Hematopoietic multipotent progenitor cell treated with erythropoietin and hydrocortisone succinate and interleukin-3 and kit ligand, for 8 days (in vitro differentiated cells): ENCODE measurements at regions not wholly inside any gene's neighbourhood (a gene's known extent, or its start where the extent isn't known, plus 50 kb on each side); places are given as distances from the start of the nearest gene placed in this dataset.
A peak's percentile ranks its signal among the peaks of the same experiment; 100 is the strongest.
"Not testable (repeated sequence)": the region's sequence is repeated elsewhere in the genome, so short reads cannot be mapped to it uniquely, and the experiment has no call there.

Source experiments
- DNase-seq: peaks from one replicate; pipeline ENCODE4 v3.0.0-alpha.2; 2015

GRCh38 chr4:132556316-132556715 is 592.8 kb upstream of the PCDH10 start:
- no peak for DNase-seq

GRCh38 chr4:132557660-132558059 is 591.4 kb upstream of the PCDH10 start:
- no peak for DNase-seq

GRCh38 chr4:132564920-132565319 is 584.2 kb upstream of the PCDH10 start:
- no peak for DNase-seq

DNA sequence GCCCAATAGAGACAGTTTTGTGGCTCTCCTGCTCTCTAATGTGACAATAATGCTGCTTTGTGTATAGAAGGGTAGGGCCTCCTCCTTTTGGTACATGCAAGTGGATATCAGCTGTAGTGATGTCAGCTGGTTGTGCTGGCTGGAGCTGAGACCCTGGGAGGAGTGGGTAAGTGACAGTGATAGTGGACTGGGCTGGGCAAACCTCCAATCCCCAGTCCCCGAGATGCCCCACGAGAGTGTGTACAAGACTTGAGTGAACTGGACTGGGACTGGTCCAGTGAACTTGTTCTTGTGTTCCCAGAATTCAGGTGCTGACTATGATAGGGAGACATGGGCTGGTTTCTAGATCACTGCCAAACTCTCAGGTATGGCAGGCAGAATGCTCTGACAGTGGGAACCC is 583.6 kb upstream of the PCDH10 start:
- DNase-seq = no peak

GRCh38 chr4:132572210-132572609 is 576.9 kb upstream of the PCDH10 start:
- no peak for DNase-seq

DNA sequence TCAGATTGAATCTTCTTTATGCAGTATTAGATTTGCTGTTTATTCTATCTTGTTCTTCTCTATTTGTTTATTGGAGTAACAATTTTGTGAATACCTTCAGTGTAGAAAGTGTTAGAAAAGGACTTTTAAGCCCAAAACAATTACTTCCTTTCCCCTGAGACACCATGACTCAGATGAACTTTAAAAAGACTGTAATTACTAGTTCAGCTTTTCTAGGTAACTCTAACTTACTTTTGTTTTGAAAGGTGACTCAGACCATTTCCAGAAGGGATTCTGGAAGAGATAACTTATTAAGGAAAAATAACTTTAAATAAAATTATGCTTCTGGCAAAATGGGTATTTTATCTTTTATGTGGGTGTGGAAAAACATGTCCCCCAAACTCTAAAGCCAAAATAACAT is 561.5 kb upstream of the PCDH10 start:
- no peak for DNase-seq

DNA sequence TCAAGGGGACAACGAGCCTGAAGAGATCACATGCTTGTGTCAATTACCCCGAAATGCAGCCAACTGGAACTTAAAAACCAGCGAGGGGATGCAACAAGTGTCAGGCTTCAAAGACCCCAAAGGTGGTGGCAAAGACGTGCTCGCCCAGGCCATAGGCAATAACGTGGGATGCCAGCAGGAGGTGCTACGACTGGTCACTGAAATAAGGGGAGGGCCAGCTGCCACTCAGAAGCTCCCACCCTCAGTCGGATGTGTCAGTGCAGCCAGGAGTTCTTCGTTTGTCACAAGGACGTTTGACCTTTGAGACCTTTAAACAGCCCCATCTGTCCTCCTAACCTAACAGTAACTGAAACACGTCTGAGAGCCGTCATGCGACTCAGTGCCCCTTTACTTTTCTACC is 556.8 kb upstream of the PCDH10 start:
- DNase-seq = no peak

DNA sequence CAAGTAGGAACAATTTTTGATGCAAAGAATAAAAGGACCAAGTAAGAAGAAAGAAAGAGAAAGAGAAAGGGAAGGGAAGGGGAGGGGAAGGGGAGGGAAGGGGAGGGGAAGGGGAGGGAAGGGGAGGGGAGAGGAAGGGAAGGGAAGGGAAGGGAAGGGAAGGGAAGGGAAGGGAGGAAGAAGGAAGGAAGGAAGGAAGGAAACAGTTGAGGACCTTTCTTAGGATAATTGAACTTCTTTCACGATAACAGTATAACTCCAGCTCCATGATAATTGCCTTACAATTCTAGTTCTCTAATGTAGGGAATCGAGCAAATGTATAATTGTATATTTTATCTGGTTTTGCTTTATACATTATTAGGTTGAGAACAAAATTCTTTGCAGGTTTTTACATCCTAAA is 556.2 kb upstream of the PCDH10 start:
- DNase-seq = no peak

GRCh38 chr4:132593717-132594400 is 555.2 kb upstream of the PCDH10 start:
- no peak for DNase-seq

DNA sequence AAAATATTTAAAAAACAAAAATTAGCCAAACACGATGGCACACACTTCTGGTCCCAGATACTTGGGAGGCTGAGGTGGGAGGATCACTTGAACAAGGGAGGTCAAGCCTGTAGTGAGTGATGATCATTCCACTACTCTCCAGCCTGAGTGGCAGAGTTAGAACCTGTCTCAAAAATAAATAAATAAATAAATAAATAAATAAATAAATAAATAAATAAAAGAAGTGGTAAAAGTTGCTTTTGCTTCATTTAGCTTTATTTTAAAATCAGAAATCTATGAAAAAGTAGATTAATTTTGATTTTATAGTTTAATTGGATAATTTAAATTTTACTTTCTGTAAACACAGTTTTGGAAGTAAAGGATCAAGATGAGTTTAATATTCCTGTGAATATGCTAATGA is 552.9 kb upstream of the PCDH10 start:
- no peak for DNase-seq

DNA sequence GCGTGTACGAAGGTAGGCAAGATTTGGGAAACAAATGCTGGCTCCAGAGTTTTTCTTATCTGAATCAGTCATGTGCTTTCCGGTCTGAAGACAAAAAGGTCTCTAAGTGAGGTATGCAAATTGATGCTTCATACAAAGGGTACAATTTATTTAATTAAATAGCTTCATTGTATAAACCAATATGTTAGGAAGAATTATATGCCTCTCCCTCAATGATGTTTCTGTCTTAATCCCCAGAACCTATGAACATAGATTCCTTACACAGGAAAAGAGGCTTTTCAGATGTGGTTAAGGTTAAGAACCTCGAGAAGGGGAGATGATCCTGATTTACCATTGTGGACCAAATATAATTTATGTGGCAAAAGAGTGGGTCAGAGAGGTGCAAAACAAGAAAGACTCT is 543.5 kb upstream of the PCDH10 start:
- DNase-seq = no peak

GRCh38 chr4:132614682-132615081 is 534.4 kb upstream of the PCDH10 start:
- peak; percentile 1 for DNase-seq

- DNase-seq = no peak
These were observed 529.1 kb upstream of the PCDH10 start for GRCh38 chr4:132619968-132620367.

GRCh38 chr4:132642016-132642817 is 506.9 kb upstream of the PCDH10 start:
- DNase-seq = peak; percentile 37

DNA sequence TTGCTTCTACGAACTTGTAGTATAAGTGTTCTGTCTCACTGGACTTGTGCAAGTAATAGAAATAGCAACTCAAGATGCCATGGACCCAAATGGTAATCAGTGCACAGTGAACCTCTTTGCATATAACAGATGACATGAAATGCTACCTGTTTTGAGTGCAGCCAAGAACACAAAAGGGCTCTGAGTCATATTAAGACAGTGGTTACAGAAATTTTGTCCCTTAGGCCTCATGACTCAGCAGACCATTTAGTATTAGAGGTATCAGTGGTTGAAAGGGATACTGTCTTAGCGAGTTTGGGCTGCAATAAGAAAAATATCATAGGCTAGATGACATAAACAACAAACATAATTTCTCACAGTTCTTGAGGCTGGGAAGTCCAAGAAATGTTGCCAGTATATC is 502.9 kb upstream of the PCDH10 start:
- no peak for DNase-seq

DNA sequence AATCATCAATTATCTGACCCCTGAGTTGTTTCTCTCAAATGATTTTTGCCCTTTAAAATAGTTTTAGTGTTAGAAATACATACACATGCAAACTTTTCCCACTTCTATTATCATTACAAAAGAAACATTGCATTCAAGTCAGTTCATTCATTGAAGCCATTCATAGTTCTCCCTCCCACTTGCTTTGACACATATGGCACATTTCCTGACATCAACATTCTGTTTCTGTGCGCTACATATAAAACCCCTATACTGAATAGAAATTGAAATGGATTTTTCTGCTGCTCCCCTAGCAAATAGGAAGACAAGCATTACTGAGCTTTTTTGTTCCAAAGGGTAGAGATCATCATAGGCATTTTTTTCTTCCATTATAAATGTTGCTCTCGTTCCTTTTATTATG is 497.9 kb upstream of the PCDH10 start:
- DNase-seq = no peak

- no peak for DNase-seq
These were observed 488.9 kb upstream of the PCDH10 start for GRCh38 chr4:132660181-132660580.

DNA sequence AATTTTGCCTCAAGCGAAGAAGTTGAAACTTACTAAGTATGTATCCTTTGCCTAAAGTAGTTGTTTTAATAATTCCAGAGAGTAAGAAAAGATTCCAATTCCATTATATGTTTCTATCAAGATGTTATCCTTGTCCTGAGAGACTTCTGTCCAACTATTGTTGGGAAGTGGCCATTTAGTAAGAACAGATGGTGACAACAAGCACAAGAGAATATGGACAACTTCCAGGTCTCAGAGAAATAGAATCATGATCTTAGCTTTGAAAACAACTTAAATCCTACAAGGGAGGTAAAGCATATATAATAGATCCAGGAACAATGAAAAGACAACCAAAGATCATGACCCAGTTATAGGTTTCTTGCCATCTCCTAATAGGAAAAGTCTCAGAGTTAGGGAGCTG is 486.6 kb upstream of the PCDH10 start:
- DNase-seq = no peak

GRCh38 chr4:132669786-132670185 is 479.3 kb upstream of the PCDH10 start:
- no peak for DNase-seq

DNA sequence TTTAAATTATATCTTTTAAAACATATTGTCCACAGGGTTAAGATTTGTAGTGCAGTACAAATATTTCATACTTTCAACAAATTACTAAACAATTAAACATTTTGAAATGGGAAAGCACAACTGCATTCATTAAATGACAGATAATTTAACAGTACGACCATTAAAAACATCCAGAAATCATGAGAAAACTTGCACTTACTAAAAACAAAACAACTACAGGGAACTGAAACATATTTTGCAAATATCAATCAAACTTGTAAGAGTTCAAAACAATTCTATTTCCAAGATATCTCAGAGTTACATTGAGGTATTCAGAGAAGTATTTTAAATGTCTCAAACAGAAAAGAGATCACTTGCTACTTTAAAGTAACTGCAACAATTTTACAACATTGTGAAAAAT is 478.5 kb upstream of the PCDH10 start:
- no peak for DNase-seq

- no peak for DNase-seq
These were observed 465.1 kb upstream of the PCDH10 start for GRCh38 chr4:132683957-132684356.

DNA sequence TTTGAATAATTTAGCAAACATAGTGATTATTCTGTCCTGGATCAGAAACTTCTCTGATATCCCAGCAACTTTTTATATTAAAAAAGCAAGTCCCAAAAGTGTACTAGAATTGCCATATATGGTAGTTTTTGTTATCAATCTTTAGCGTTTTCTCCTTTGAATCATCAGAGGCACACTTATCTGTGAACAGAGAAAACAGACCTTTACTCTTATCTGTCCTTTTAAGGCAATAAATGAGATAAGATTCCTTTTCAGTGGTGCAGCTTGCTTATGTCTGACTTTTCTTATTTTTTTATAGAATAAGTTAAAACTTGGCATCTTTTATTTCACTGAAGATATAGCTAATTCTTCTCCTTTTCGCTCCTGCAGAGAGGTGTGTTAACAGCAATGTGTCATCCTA is 458.1 kb upstream of the PCDH10 start:
- no peak for DNase-seq

- DNase-seq = no peak
These were observed 457.4 kb upstream of the PCDH10 start for GRCh38 chr4:132691668-132692067.

DNA sequence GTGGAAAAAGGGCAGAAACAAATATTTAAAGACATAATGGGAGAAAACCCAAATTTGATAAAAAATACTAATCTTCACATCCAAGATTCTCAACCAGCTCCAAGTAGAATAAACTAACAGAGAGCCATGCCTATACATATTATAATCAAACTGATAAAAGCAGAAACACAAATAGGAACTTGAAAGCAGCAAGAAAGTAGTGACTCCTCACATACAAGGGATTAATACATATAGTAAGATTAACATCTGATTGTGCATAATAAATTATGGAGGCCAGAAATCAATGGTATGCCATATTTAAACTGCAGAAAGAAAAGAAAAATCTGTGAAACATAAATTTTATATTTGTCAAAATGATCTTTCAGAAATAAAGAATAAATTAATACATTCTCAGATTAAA is 454.3 kb upstream of the PCDH10 start:
- no peak for DNase-seq

DNA sequence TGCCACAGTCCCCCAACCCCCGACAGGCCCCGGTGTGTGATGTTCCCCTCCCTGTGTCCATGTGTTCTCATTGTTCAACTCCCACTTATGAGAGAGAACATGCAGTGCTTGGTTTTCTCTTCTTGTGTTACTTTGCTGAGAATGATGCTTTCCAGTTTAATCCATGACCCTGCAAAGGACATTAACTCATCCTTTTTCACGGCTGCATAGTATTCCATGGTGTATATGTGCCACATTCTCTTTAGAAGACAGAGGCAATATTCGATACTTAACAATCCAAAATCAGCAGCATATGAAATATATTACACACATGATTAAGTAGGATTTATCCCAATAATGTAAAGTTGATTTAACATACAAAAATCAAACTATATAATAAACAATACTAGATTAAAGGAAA is 451.6 kb upstream of the PCDH10 start:
- not testable (repeated sequence) for DNase-seq
